ENCODE measurements at regions not wholly inside any gene's neighbourhood (a gene's known extent, or its start where the extent isn't known, plus 50 kb on each side); places are given as distances from the start of the nearest gene placed in this dataset.

GRCh38 chr2:58834404-58834803, 593.3 kb upstream of the FANCL start:
- Histone ChIP-seq H3K9me3 (no peaks in the 10 kb centered on the region), H3K9ac (ENCODE audit: low read depth in 2 of 2, low read length in 2 of 2) (no peak overlapping the region), H3K4me1 (no peaks in the 10 kb centered on the region), H3K36me3 (no peaks in the 10 kb centered on the region), H3K27ac (no peak overlapping the region), H3K27me3 (no peaks in the 10 kb centered on the region), H3K4me3 (no peak overlapping the region)
- DNase-seq: no peak
- intact Hi-C loops (cut with DNase I): no loop called here
- TF ChIP-seq CTCF (IDR thresholded peaks at IDR 0.05): no peak

GRCh38 chr2:58826795-58827194, 585.7 kb upstream of the FANCL start:
- Histone ChIP-seq H3K9me3 (no peaks in the 10 kb centered on the region), H3K27me3 (no peaks in the 10 kb centered on the region), H3K9ac (ENCODE audit: low read depth in 2 of 2, low read length in 2 of 2) (no peak overlapping the region), H3K36me3 (no peaks in the 10 kb centered on the region), H3K4me3 (no peak overlapping the region), H3K4me1 (no peaks in the 10 kb centered on the region), H3K27ac (no peak overlapping the region)
- DNase-seq: no peak
- intact Hi-C loops (cut with DNase I): no loop called here
- TF ChIP-seq CTCF (IDR thresholded peaks at IDR 0.05): no peak

GRCh38 chr2:58812771-58813344, 571.7 kb upstream of the FANCL start:
- no peaks in the 10 kb centered on the region for H3K4me1 ChIP-seq
- no peak overlapping the region for H3K27ac ChIP-seq
- intact Hi-C loops (cut with DNase I): no loop called here
- TF ChIP-seq CTCF (IDR thresholded peaks at IDR 0.05): no peak
- H3K9ac ChIP-seq (ENCODE audit: low read depth in 2 of 2, low read length in 2 of 2): no peak overlapping the region
- H3K36me3 ChIP-seq: no peaks in the 10 kb centered on the region
- H3K27me3 ChIP-seq: no peaks in the 10 kb centered on the region
- no peaks in the 10 kb centered on the region for H3K9me3 ChIP-seq
- H3K4me3 ChIP-seq: no peak overlapping the region
- DNase-seq: no peak

GRCh38 chr2:58805126-58805525, 564.0 kb upstream of the FANCL start:
- Histone ChIP-seq H3K27ac (no peak overlapping the region), H3K4me3 (no peak overlapping the region), H3K9me3 (no peaks in the 10 kb centered on the region), H3K9ac (ENCODE audit: low read depth in 2 of 2, low read length in 2 of 2) (no peak overlapping the region), H3K4me1 (no peaks in the 10 kb centered on the region), H3K27me3 (no peaks in the 10 kb centered on the region), H3K36me3 (no peaks in the 10 kb centered on the region)
- DNase-seq: no peak
- no peak for TF ChIP-seq CTCF (IDR thresholded peaks at IDR 0.05)
- intact Hi-C loops (cut with DNase I): no loop called here

GRCh38 chr2:58803192-58803591, 562.1 kb upstream of the FANCL start:
- intact Hi-C loops (cut with DNase I): no loop called here
- no peak for TF ChIP-seq CTCF (IDR thresholded peaks at IDR 0.05)

More at GRCh38 chr2:58803192-58803591, 562.1 kb upstream of the FANCL start:
- no peak overlapping the region for H3K27ac ChIP-seq
- H3K36me3 ChIP-seq: no peaks in the 10 kb centered on the region
- no peaks in the 10 kb centered on the region for H3K27me3 ChIP-seq
- H3K4me3 ChIP-seq: no peak overlapping the region
- no peak overlapping the region for H3K9ac ChIP-seq (ENCODE audit: low read depth in 2 of 2, low read length in 2 of 2)
- no peaks in the 10 kb centered on the region for H3K4me1 ChIP-seq
- no peak for DNase-seq
- no peaks in the 10 kb centered on the region for H3K9me3 ChIP-seq
